Upper lobe of right lung (tissue), 1 donor: ENCODE measurements at regions not wholly inside any gene's neighbourhood (a gene's known extent, or its start where the extent isn't known, plus 50 kb on each side); places are given as distances from the start of the nearest gene placed in this dataset.

Experiments used
- ATAC-seq: fragments of 200-7000 bp; cut with Tn5 transposase; one replicate; pipeline ENCODE4 v1.9.1; 2020; ENCODE audit warnings: mild to moderate bottlenecking, moderate library complexity
- DNase-seq: peaks from one replicate; pipeline ENCODE4 v3.0.0-alpha.2; 2020
- H3K27ac ChIP-seq: fragments of 200-600 bp; one replicate; pipeline ENCODE4 v1.8.0; 2022
- H3K27me3 ChIP-seq: fragments of 200-600 bp; one replicate; pipeline ENCODE4 v1.8.0; 2022; ENCODE audit warnings: mild to moderate bottlenecking
- H3K36me3 ChIP-seq: fragments of 200-600 bp; one replicate; pipeline ENCODE4 v1.8.0; 2022
- H3K4me1 ChIP-seq: fragments of 200-600 bp; one replicate; pipeline ENCODE4 v1.8.0; 2022
- H3K4me3 ChIP-seq: fragments of 200-600 bp; one replicate; pipeline ENCODE4 v1.8.0; 2022; ENCODE audit warnings: mild to moderate bottlenecking
- H3K9me3 ChIP-seq: fragments of 200-600 bp; one replicate; pipeline ENCODE4 v1.8.0; 2022
- CTCF ChIP-seq: fragments of 200-600 bp; IDR thresholded peaks from one replicate; pipeline ENCODE4 v1.8.0; 2022; ENCODE audit warnings: antibody characterized with exemption
- intact Hi-C: fragments of 100-400 bp; cut with DNase I; formaldehyde crosslinking; loops from one replicate; pipeline ENCODE4 v1.11.0; 2022
- donor health status: DM: no; HTN: yes; CAD: no; lungs with severe emphysema.

- no peak for ATAC-seq
- Histone ChIP-seq H3K4me1 (no peaks in the 10 kb centered on the region), H3K4me3 (no peak overlapping the region), H3K27me3 (no peaks in the 10 kb centered on the region), H3K36me3 (no peaks in the 10 kb centered on the region), H3K9me3 (no peaks in the 10 kb centered on the region), H3K27ac (no peak overlapping the region)
- no peak for DNase-seq
- intact Hi-C loops, result no loop called here
- TF ChIP-seq CTCF, result no peak
These were observed 236.2 kb upstream of the HTR2A start for GRCh38 chr13:47133011-47133445.

GRCh38 chr13:47129461-47129860 lies 232.6 kb upstream of the HTR2A start:
- no peaks in the 10 kb centered on the region for H3K36me3 ChIP-seq
- TF ChIP-seq CTCF, result no peak
- ATAC-seq (no peak), DNase-seq (no peak)
- H3K27ac ChIP-seq, result no peak overlapping the region
- intact Hi-C loops, result no loop called here
- H3K4me1 ChIP-seq, result no peaks in the 10 kb centered on the region
- H3K4me3 ChIP-seq, result no peak overlapping the region
- no peaks in the 10 kb centered on the region for H3K27me3 ChIP-seq
- no peaks in the 10 kb centered on the region for H3K9me3 ChIP-seq

GRCh38 chr13:47126432-47126831 lies 229.6 kb upstream of the HTR2A start:
- peak; percentile 62 for ATAC-seq
- Histone ChIP-seq H3K36me3 (no peaks in the 10 kb centered on the region), H3K27ac (no peak overlapping the region), H3K9me3 (no peaks in the 10 kb centered on the region), H3K4me1 (no peaks in the 10 kb centered on the region), H3K27me3 (no peaks in the 10 kb centered on the region), H3K4me3 (no peak overlapping the region)
- intact Hi-C loops, result no loop called here
- DNase-seq, result no peak
- no peak for TF ChIP-seq CTCF

- H3K27ac ChIP-seq, result no peak overlapping the region
- ATAC-seq (no peak), DNase-seq (no peak)
- no peaks in the 10 kb centered on the region for H3K27me3 ChIP-seq
- no peak for TF ChIP-seq CTCF
- H3K36me3 ChIP-seq, result no peaks in the 10 kb centered on the region
- no peak overlapping the region for H3K4me3 ChIP-seq
- H3K4me1 ChIP-seq, result no peaks in the 10 kb centered on the region
- no peaks in the 10 kb centered on the region for H3K9me3 ChIP-seq
- intact Hi-C loops, result no loop called here
These were observed 224.4 kb upstream of the HTR2A start for GRCh38 chr13:47121092-47121763.

GRCh38 chr13:47120282-47120681 lies 223.4 kb upstream of the HTR2A start:
- no peak for TF ChIP-seq CTCF
- no peak for ATAC-seq

More at GRCh38 chr13:47120282-47120681, 223.4 kb upstream of the HTR2A start:
- Histone ChIP-seq H3K27ac (no peak overlapping the region), H3K27me3 (no peaks in the 10 kb centered on the region), H3K9me3 (no peaks in the 10 kb centered on the region), H3K4me3 (no peak overlapping the region), H3K4me1 (no peaks in the 10 kb centered on the region), H3K36me3 (no peaks in the 10 kb centered on the region)
- DNase-seq, result no peak
- intact Hi-C loops, result no loop called here
